Fibroblast of skin of right quadriceps (primary cell): ENCODE measurements at regions not wholly inside any gene's neighbourhood (a gene's known extent, or its start where the extent isn't known, plus 50 kb on each side); places are given as distances from the start of the nearest gene placed in this dataset.

Source experiments
- DNase-seq: peaks from one replicate; pipeline ENCODE4 v3.0.0-alpha.2; 2013

GRCh38 chr9:16347886-16348285, 522.6 kb downstream of the BNC2 start:
- no peak for DNase-seq

GRCh38 chr9:16348531-16348930, 521.9 kb downstream of the BNC2 start:
- no peak for DNase-seq

- DNase-seq = no peak
Measured at GRCh38 chr9:16352251-16352650, 518.2 kb downstream of the BNC2 start.

GRCh38 chr9:16352791-16353401, 517.6 kb downstream of the BNC2 start:
- DNase-seq = no peak

GRCh38 chr9:16356196-16356765, 514.2 kb downstream of the BNC2 start:
- no peak for DNase-seq

- no peak for DNase-seq
Measured at GRCh38 chr9:16357828-16358227, 512.6 kb downstream of the BNC2 start.

GRCh38 chr9:16358751-16359150, 511.7 kb downstream of the BNC2 start:
- no peak for DNase-seq
